Kidney (tissue), 13 donors: ENCODE measurements at regions not wholly inside any gene's neighbourhood (a gene's known extent, or its start where the extent isn't known, plus 50 kb on each side); places are given as distances from the start of the nearest gene placed in this dataset.
A peak's percentile ranks its signal among the peaks of the same experiment; 100 is the strongest.

Experiments used
- DNase-seq, 5 donors: peaks; one replicate each; pipeline ENCODE4 v3.0.0-alpha.2; 2013 to 2020
- FAIRE-seq: peaks from 2 replicates; lab custom pipeline; 2012; peaks lifted over from hg19 to GRCh38; lab: Jason Lieb, UNC
- H3K27ac ChIP-seq, 2 donors: one replicate each; pipeline ENCODE4 v1.7.0; 2013; ENCODE audit warnings: low read depth in 2 of 2, low read length in 2 of 2, inconsistent platforms in 1 of 2
- H3K27me3 ChIP-seq: one replicate; pipeline ENCODE4 v1.7.1; 2013; ENCODE audit warnings: low read length, inconsistent platforms; ENCODE audit not compliant: control insufficient read depth, insufficient read depth
- H3K36me3 ChIP-seq, 3 donors: one replicate each; pipeline versions ENCODE4 v1.7.0 to v1.7.1; 2013; ENCODE audit warnings: low read length in 3 of 3, control low read depth in 1 of 3, inconsistent platforms in 1 of 3; ENCODE audit not compliant: insufficient read depth in 3 of 3, control insufficient read depth in 2 of 3
- H3K4me1 ChIP-seq, 3 donors: one replicate each; pipeline versions ENCODE4 v1.7.0 to v1.7.1; 2013; ENCODE audit warnings: low read length in 3 of 3, inconsistent platforms in 1 of 3, low read depth in 1 of 3; ENCODE audit not compliant: control insufficient read depth in 2 of 3, insufficient read depth in 2 of 3
- H3K4me3 ChIP-seq, 3 donors: one replicate each; pipeline versions ENCODE4 v1.7.0 to v1.8.1; 2013; ENCODE audit warnings: low read length in 3 of 3, control low read depth in 1 of 3, inconsistent platforms in 1 of 3
- H3K9ac ChIP-seq, 3 donors: one replicate each; pipeline versions ENCODE4 v1.7.0 to v1.7.1; 2013; ENCODE audit warnings: low read length in 3 of 3, control low read depth in 1 of 3, inconsistent platforms in 1 of 3
- H3K9me3 ChIP-seq, 3 donors: one replicate each; pipeline versions ENCODE4 v1.7.0 to v1.7.1; 2013; ENCODE audit warnings: low read length in 3 of 3, control low read depth in 1 of 3, inconsistent platforms in 1 of 3; ENCODE audit not compliant: control insufficient read depth in 2 of 3, insufficient read depth in 1 of 3
- intact Hi-C: fragments of 100-400 bp; cut with DNase I; formaldehyde crosslinking; loops from one replicate; pipeline ENCODE4 v1.11.1; 2022
- TF ChIP-seq, protein P1 (sequence below): IDR thresholded peaks from 3 replicates; pipeline ENCODE4 v1.5.1; 2012; ENCODE audit warnings: mild to moderate bottlenecking, moderate library complexity, borderline replicate concordance; ENCODE audit not compliant: insufficient read depth; ENCODE audit errors: extremely low read depth
- donor health status: control.
- donor health status: control.
- donor health status: control.
- donor health status: control.
- donor health status: control.
- donor health status: DM: yes; HTN: yes; CAD: no.
- donor health status: Normal renal cell carcinoma (clear cell type).

DNA sequence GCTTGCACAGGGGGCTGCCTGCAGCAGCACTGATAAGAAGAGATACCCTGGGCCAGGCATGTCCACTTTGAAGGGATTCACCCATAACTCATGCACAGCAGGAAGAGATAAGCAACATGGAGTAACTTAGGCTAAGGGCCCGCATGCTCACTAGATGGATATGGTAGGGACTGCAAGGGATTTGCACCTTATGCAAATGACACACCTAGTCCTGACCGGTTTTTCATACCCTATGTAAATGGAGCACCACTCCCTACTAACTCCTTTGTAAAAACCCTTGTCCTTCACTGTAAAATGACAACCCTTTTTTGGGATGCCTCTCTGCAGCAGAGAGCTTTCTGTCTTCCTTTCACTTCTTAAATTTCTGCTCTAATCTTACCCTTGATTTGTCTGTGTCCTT, 658.9 kb upstream of the CCDC179 start:
- no peaks in the 10 kb centered on the region for H3K27me3 ChIP-seq
- no peak overlapping the region for H3K9ac ChIP-seq
- H3K4me3 ChIP-seq = no peak overlapping the region
- no peaks in the 10 kb centered on the region for H3K9me3 ChIP-seq
- intact Hi-C loops = no loop called here
- H3K4me1 ChIP-seq = no peaks in the 10 kb centered on the region
- H3K36me3 ChIP-seq = no peaks in the 10 kb centered on the region
- TF ChIP-seq, protein P1, sequence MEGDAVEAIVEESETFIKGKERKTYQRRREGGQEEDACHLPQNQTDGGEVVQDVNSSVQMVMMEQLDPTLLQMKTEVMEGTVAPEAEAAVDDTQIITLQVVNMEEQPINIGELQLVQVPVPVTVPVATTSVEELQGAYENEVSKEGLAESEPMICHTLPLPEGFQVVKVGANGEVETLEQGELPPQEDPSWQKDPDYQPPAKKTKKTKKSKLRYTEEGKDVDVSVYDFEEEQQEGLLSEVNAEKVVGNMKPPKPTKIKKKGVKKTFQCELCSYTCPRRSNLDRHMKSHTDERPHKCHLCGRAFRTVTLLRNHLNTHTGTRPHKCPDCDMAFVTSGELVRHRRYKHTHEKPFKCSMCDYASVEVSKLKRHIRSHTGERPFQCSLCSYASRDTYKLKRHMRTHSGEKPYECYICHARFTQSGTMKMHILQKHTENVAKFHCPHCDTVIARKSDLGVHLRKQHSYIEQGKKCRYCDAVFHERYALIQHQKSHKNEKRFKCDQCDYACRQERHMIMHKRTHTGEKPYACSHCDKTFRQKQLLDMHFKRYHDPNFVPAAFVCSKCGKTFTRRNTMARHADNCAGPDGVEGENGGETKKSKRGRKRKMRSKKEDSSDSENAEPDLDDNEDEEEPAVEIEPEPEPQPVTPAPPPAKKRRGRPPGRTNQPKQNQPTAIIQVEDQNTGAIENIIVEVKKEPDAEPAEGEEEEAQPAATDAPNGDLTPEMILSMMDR = no peak
- no peak overlapping the region for H3K27ac ChIP-seq
- DNase-seq = no peak
- no peak for FAIRE-seq

DNA sequence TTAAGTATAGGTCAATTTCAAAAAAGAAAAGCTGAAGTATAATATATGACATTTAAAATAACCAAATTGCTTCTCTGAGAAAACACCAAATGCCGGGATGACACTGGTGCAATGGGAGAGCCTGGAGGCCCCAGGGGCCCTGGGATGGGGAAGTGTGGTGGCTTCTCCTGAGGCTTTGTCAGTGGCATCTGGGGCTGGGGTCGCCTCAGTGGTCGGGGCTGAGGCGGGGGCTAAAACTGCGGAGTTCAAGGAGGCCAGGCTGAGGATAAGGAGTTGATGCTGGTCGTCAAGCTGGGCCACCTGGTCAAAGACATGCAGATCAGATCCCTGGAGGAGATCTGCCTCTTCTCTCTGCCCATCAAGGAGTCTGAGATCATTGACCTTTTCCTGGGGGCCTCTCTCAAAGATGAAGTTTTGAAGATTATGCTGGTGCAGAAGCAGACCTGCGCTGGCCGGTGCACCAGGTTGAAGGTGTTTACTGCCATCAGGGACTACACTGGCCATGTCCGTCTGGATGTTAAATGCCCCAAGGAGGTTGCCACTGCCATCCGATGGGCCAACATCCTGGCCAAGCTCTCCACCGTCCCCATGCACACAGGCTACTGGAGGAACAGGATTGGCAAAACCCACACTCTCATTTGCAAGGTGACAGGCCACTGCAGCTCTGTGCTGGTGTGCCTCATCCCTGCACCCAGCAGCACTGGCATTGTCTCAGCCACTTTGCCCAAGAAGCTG, 660.1 kb upstream of the CCDC179 start:
- FAIRE-seq (no peak), DNase-seq (peak in 1 of 5 donors; percentile 61)
- H3K27me3 ChIP-seq = no peaks in the 10 kb centered on the region
- no peak overlapping the region for H3K27ac ChIP-seq
- intact Hi-C loops = no loop called here
- TF ChIP-seq, protein P1 = no peak
- H3K4me1 ChIP-seq = no peaks in the 10 kb centered on the region
- no peak overlapping the region for H3K4me3 ChIP-seq
- H3K9me3 ChIP-seq = no peaks in the 10 kb centered on the region
- no peak overlapping the region for H3K9ac ChIP-seq
- no peaks in the 10 kb centered on the region for H3K36me3 ChIP-seq

GRCh38 chr11:23536907-23537306, 676.6 kb upstream of the CCDC179 start:
- intact Hi-C loops = no loop called here
- Histone ChIP-seq H3K27ac (no peak overlapping the region), H3K27me3 (no peaks in the 10 kb centered on the region), H3K9ac (no peak overlapping the region), H3K9me3 (no peaks in the 10 kb centered on the region), H3K4me3 (no peak overlapping the region), H3K36me3 (no peaks in the 10 kb centered on the region), H3K4me1 (no peaks in the 10 kb centered on the region)
- DNase-seq (no peak), FAIRE-seq (no peak)
- TF ChIP-seq, protein P1 = no peak

- Histone ChIP-seq H3K4me3 (no peak overlapping the region), H3K27me3 (no peaks in the 10 kb centered on the region), H3K9ac (no peak overlapping the region), H3K9me3 (no peaks in the 10 kb centered on the region), H3K27ac (no peak overlapping the region), H3K36me3 (no peaks in the 10 kb centered on the region), H3K4me1 (no peaks in the 10 kb centered on the region)
- TF ChIP-seq, protein P1 = no peak
- FAIRE-seq (no peak), DNase-seq (no peak)
- intact Hi-C loops = no loop called here
Measured at GRCh38 chr11:23539556-23539955, 679.3 kb upstream of the CCDC179 start.
